Inflammatory macrophage treated with lipopolysaccharide for 1 hour (primary cell): ENCODE measurements at regions not wholly inside any gene's neighbourhood (a gene's known extent, or its start where the extent isn't known, plus 50 kb on each side); places are given as distances from the start of the nearest gene placed in this dataset.
A peak's percentile ranks its signal among the peaks of the same experiment; 100 is the strongest.

Experiments
- DNase-seq, 2 donors: peaks; one replicate each; pipeline ENCODE4 v3.0.0-alpha.2; 2020 to 2022

DNA sequence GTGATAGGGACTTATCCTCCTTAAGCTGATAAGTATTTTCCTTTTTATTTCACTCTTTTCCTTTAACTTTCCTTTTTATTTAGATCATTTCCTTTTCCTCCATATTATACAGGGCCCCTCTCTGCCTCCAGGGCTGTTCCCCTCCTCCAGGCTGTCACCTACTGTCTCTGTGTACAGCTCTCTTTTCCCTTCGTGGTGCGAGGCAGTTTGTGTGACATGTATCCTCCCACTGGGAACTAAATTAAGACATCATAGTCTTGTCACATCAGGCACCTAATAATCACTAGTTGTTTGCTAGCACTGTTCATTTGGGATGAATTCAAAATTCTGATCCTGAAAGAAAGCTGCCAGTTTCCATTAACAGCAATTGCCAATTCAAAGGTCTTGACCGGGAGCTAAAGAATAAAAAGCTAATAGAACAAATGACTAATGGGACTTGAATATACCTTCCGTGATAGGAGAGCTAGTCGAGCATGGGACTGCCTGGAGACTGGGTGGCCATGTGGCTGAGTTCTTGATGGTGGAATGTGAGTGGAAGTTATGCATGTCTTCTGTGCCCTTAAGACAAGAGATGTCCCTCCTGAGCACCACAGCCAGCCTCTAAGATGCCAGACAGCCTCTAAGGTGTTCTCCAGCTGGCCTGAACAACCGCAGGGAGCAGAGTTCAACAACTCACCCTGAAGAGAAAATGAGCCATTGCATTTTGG lies 77.7 kb upstream of the LRRC55 start:
- no peak for DNase-seq

DNA sequence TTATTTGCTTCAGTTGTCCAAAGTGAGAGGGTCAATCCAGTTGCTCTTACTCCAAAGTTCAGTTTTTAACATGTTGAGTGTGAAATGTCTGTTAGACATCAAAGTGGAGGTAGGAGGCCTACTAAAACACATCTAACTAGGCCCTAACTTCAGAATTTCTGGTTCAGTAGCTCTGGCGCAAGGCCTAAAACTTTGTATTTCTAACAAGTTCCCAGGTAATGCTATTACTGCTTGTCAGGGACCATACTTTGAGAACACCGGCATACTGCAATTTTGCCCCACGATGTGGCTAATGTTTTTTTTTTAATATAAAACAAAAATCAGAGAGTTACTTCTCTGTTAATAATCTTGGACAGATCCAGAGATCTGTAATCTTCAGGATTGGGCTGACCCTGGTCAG lies 72.4 kb upstream of the LRRC55 start:
- DNase-seq = no peak

GRCh38 chr11:57111619-57112018 lies 70.1 kb upstream of the LRRC55 start:
- no peak for DNase-seq

GRCh38 chr11:57116654-57117053 lies 65.1 kb upstream of the LRRC55 start:
- DNase-seq = peak; percentile 13 to 57

DNA sequence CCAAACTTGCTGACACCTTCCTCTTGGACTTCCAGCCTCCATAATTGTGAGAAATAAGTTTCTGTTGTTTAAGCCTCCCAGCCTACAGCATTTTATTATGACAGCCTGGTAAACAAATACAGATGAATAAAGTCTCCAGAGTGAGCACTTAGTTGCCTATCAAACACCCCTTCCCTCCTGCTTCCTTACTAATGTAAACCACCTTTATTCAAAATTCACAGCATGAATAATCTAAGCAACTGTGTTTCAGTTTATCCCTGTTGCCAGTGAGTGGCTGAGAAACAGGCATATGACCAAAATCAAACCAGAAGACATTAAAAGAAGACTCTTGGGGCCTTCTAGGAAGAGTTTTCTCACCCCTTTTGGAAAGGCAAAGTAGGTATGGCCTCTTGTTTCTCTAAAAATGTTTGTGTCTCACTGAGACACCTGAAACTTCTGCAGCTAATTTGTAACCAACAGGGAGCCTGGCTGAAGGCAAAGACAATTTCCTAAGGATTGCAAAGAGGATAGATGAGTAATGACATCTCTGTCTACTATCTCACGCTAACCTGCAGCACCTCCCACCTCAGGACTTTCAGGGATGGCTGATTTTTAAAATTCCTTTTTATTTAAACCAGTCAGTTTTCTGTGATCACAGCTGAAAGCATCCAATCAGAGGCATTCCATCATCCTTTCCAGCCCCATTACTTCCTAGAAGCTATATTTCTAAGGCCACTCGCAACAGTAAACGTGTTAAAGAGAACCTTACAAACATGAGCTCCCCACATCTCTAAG lies 61.4 kb upstream of the LRRC55 start:
- no peak for DNase-seq

DNA sequence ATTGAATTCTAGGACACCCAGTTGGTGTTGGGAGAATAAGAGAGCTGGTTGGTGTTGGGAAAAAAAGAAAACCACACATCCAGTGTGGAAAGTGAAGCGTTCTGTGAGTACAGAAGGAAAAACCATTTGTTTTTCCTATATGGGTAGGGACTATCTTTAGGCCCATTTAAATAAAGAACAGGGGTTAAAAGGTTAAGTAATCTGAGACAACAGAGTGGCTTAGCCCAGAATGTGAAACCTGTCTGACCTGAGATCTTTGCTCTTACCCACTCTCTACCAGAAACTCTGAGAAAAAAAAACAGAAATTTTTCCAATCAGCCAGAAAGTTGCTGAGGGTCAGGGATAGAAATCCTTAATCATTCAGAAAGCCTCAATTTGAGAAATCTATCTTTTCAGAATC lies 59.8 kb upstream of the LRRC55 start:
- no peak for DNase-seq

DNA sequence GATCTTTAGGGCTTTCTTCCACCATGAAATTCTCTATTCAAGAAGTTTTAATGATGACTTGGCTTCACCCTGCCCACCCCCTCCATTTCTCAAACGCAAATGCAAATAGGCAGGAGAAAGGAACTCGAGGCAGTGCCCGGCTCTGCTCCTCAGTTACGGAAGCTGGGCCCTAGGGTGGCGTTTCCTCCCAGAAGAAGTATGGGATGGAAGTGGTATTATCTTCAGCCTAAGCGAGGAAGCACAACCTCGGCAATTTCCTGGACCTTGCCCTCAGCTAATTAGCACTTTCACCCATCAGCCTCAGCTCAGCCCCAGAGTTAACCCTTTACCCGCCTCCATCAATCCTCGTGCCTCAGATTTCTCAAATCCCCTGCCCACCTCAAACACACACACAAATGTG lies 58.2 kb upstream of the LRRC55 start:
- no peak for DNase-seq

- no peak for DNase-seq
These were observed 57.2 kb upstream of the LRRC55 start for GRCh38 chr11:57124505-57124904.

DNA sequence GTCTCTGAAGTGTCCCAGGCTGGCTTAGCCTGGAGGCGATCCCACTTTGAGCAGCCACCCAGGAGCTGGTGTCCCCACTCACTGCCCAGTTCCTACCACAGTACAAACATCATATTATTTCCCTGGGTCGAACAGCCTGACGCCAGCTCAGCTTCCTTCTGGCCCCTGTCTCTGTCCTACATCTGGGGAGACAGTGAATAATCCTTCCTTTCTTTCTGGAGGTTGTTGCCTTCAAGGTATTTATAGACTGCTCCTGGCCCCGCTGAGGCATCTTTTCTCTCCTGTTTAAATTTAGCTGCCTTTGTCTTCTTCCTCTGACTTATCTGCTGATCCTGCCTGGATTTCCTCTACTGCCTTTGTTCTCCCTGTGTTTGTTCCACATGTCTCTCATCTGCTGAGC lies 56.8 kb upstream of the LRRC55 start:
- no peak for DNase-seq

DNA sequence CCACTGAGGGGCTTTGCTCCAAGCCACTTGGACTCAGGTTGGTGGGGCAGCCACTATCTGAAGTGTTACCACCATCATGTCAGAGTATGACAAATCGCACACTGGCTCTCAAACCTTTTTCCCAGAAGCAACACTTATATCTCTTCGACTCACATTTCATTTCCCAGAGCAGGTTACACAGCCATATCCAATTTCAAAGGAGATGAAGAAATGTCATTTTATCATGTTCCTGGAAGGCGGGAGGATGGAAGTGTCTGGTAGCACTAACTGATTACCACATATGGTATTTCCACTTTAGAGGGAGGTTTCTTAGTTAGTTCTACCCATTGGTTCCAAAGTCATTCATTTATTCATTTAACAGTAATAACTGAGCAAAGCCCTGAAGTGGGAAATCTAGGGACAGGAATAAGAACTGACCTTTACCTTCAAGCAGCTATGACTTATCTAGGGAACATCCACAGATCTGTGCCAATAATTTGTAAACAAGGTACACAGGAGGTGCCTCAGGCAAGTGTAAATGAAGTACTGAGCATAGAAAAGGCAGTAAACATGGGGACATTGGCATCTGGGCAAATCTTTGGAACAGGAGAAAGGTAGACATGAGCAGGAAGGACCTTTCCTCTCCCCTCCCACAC lies 54.9 kb upstream of the LRRC55 start:
- no peak for DNase-seq

DNA sequence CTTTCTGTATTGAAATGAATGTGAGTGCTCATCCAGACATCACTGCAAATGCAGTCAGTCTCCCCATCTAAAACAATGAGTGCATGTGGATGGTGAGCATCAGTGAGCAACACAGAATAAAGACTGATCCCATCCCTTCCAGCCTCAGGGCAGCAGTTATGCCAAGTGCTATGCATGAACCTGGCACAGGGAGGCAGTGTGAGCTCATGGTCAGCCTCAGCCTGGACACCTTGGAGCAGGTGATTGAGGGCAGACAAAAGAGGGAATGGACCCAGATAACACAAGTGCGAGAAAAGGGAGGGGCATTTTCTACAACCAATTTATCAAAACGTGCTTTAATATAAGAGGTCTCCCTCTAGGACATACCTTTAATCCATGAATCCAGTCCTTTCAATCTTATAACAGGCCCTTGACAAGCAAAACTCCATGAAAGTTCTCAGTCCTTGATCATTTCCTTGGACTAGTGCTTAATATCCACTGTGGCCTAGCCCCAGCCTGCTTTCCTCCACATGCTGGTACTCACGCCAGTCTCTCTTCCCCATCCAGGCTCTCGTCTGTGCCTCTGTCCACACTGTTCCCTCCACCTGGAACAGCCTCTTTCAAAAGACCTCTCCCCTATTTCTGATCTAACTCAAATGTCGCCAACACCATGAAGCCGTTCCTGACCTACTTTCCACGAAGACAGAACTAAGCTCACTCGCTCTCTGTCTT lies 50.5 kb upstream of the LRRC55 start:
- DNase-seq = peak in 1 of 2 donors; percentile 7
